Activated naive CD4-positive, alpha-beta T cell treated with anti-CD3 and anti-CD28 coated beads, Interleukin-2, amount 10 ng/mL, durations not matched to agents 7 days and 5 days (primary cell): ENCODE measurements at regions not wholly inside any gene's neighbourhood (a gene's known extent, or its start where the extent isn't known, plus 50 kb on each side); places are given as distances from the start of the nearest gene placed in this dataset.

Experiments
- CTCF ChIA-PET: fragments of 350-600 bp; sonication (Branson Sonifier 250); formaldehyde crosslinking; loops from one replicate; lab custom pipeline; 2021; ENCODE audit warnings: antibody characterized with exemption; lab: Charles Lee
- DNase-seq: peaks from one replicate; pipeline ENCODE4 v3.0.0-alpha.2; 2020
- H3K27ac Mint-ChIP-seq: one replicate; pipeline ENCODE4 v1.8.0; 2021; ENCODE audit warnings: mild to moderate bottlenecking, moderate library complexity, mixed read lengths
- H3K27me3 Mint-ChIP-seq: one replicate; pipeline ENCODE4 v1.8.0; 2021; ENCODE audit warnings: mild to moderate bottlenecking, mixed read lengths
- H3K36me3 Mint-ChIP-seq: one replicate; pipeline ENCODE4 v1.8.0; 2021; ENCODE audit warnings: mixed read lengths
- H3K4me1 Mint-ChIP-seq: one replicate; pipeline ENCODE4 v1.8.0; 2021; ENCODE audit warnings: mixed read lengths
- H3K4me3 Mint-ChIP-seq: one replicate; pipeline ENCODE4 v1.8.0; 2021; ENCODE audit warnings: mild to moderate bottlenecking, moderate library complexity, mixed read lengths
- H3K9me3 Mint-ChIP-seq: one replicate; pipeline ENCODE4 v1.8.0; 2021; ENCODE audit warnings: mixed read lengths

DNA sequence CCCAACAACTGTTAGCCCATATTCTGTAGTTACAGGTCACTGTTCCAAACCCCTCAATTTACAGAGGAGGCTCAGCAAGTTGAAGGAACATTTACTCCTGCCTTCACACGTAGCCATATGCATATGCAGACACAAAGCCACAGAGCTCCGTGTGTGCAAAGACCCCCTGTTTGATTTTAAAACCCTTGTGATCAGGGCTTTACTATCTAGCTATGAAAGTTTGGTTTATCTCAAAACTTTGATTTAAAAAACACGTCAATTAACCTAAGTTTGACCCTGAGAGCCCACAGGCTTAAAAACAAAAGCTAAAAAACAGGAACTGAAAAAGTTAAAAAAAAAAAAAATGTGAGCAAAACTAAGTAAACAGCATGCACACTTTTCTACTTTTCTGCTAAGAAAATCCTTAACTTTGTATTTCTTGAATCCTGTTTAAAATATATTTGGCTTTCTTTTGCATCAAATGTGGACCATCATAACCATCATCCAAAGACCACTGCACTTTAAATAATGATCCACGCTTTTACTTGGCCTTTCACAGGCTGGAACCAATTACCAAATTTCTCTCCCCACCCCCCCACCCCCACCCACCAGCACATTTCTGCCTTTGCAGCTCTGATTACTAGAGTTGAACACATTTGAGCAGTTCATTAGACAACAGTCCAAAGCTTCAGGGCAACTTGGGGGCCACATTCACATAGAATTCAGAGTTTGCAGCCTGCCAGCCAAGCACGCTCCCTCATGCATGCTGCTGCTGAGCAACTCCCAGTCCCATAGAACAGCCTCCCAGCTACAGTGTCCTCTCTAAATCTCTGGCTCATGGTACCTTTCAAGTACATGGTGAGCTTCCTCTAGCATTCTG is 128.8 kb upstream of the MAP3K1 start:
- Mint-ChIP-seq H3K27me3 (peaks cover 10% of the 10 kb centered on the region), H3K27ac (peak overlapping the region; percentile 84), H3K36me3 (peaks cover 43% of the 10 kb centered on the region), H3K4me1 (peaks cover 79% of the 10 kb centered on the region), H3K4me3 (no peak overlapping the region), H3K9me3 (peaks cover 11% of the 10 kb centered on the region)
- CTCF ChIA-PET, result no interaction called here
- DNase-seq, result peak; percentile 29

DNA sequence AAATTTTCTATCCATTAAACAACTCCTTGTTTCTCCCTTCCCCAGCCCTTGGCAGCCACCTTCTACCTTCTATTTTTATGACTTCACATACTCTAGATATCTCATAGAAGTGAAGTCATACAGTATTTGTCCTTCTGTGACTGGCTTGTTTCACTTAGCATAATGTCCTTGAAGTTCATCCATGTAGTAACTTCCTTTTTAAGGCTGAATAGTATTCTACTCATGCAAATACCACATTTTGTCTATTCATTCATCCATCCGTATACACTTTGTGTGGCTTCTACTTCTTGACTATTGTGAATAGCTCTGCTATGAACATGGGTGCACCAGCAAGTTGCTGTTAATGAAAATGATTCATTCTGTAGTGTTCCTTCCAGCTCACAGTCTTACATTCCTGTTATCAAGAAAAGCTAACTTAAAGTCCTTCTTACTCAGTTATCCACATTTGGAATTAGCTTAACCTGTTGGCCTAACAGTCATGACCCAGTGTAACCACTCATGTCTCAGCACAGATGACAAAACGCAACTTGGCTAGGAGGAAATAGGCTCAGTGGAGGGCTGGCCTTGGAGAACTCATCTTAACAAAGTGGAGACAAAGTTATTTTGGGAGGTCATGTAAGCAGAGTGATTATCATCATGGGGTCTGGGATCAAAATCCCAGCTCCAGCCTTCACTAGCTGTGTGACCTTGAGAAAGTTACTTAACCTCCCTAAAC is 129.7 kb upstream of the MAP3K1 start:
- Mint-ChIP-seq H3K27me3 (peaks cover 11% of the 10 kb centered on the region), H3K36me3 (peaks cover 40% of the 10 kb centered on the region), H3K4me1 (peaks cover 72% of the 10 kb centered on the region), H3K4me3 (no peak overlapping the region), H3K9me3 (peaks cover 11% of the 10 kb centered on the region), H3K27ac (peak overlapping the region; percentile 84)
- CTCF ChIA-PET, result no interaction called here
- DNase-seq, result no peak

DNA sequence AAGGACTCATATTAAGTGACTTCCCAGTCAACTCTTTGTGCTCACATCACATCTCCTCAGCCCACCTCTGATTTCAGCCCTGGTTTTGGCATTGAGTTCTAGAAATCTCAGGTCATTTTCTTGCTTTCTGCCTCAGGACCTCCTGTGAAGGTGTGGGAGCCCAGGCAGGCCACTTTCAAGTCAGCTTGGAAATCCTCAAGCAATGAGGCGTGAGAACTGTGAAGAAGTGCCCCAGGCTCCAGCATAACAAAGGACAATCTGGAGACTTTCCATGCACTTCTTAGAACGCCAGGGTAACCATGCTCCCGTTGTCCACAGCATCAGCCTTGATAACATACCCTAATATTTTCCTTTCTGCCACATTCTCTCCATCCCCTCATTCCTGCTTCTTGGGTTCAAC is 131.2 kb upstream of the MAP3K1 start:
- Mint-ChIP-seq H3K9me3 (peaks cover 8% of the 10 kb centered on the region), H3K36me3 (peaks cover 29% of the 10 kb centered on the region), H3K27ac (no peak overlapping the region), H3K27me3 (peaks cover 9% of the 10 kb centered on the region), H3K4me1 (peaks cover 58% of the 10 kb centered on the region), H3K4me3 (no peak overlapping the region)
- no peak for DNase-seq
- CTCF ChIA-PET, result no interaction called here

DNA sequence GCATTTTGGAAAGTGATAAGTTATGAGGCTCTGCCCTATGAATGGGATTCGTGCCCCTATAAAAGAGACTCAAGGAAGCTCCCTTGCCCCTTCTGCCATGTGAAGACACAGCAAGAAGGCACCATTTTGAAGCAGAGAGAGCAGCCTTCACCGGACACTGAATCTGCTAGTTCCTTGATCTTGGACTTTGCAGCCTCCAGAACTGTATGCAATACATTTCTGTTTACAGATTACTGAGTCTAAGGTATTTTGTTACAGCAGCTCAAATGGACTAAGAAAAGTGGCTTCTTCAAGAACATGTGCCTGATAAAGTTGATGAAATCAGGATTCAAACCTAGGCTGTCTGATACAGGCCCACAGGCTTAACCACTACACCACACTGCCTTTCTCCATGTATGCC is 131.6 kb upstream of the MAP3K1 start:
- DNase-seq, result no peak
- peaks cover 32% of the 10 kb centered on the region for H3K36me3 Mint-ChIP-seq
- no peak overlapping the region for H3K27ac Mint-ChIP-seq
- H3K9me3 Mint-ChIP-seq, result peaks cover 8% of the 10 kb centered on the region
- no peak overlapping the region for H3K4me3 Mint-ChIP-seq
- CTCF ChIA-PET, result no interaction called here
- peaks cover 9% of the 10 kb centered on the region for H3K27me3 Mint-ChIP-seq
- H3K4me1 Mint-ChIP-seq, result peaks cover 57% of the 10 kb centered on the region

DNA sequence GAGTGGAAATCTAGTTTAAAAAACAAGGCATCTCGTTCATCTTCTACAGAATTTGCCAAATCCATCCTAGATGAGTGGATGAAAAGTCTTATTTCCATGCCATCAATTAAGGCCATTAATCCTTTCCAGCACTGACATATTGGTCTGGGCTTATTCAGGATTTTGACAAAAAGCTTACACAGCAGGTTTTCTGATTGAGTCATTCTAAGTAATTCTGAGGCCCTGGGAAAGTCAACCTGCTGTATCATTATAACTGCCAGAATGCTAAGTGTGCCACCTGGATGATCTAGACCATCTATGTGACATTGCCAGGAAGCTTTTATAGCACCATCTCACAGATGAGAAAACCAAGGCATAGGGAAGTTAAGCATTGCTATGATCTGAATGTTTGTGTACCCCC is 132.1 kb upstream of the MAP3K1 start:
- DNase-seq, result no peak
- H3K4me1 Mint-ChIP-seq, result peaks cover 53% of the 10 kb centered on the region
- peaks cover 30% of the 10 kb centered on the region for H3K36me3 Mint-ChIP-seq
- peaks cover 8% of the 10 kb centered on the region for H3K9me3 Mint-ChIP-seq
- CTCF ChIA-PET, result no interaction called here
- no peak overlapping the region for H3K27ac Mint-ChIP-seq
- peaks cover 9% of the 10 kb centered on the region for H3K27me3 Mint-ChIP-seq
- H3K4me3 Mint-ChIP-seq, result no peak overlapping the region

DNA sequence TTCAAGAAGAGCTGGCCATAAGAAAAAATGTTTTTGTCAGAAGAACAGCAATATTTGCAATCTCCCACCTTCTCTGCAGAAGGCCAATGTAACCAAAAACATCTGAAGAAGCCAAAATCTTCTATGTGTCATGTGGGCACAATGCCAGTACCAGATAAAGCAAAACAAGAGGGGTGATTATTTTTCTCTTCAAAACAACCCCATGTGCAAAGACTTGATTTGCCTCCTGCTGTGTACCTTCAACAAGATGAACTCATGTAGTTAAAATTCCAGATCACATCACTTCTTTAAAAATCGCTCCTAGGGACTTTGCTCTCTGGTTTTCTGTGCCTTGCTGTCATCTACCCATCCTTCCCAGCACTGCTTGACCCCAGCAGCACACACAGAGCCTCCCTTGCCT is 134.0 kb upstream of the MAP3K1 start:
- H3K4me1 Mint-ChIP-seq, result peaks cover 35% of the 10 kb centered on the region
- H3K27me3 Mint-ChIP-seq, result peaks cover 9% of the 10 kb centered on the region
- H3K4me3 Mint-ChIP-seq, result no peak overlapping the region
- H3K27ac Mint-ChIP-seq, result no peak overlapping the region
- CTCF ChIA-PET, result interaction anchor here (1.3 kb wide), 1 partner anchor 12 kb away, joined by 3 read pairs; no protein-coding TSS in a partner anchor
- peaks cover 8% of the 10 kb centered on the region for H3K9me3 Mint-ChIP-seq
- H3K36me3 Mint-ChIP-seq, result peaks cover 24% of the 10 kb centered on the region
- DNase-seq, result no peak

DNA sequence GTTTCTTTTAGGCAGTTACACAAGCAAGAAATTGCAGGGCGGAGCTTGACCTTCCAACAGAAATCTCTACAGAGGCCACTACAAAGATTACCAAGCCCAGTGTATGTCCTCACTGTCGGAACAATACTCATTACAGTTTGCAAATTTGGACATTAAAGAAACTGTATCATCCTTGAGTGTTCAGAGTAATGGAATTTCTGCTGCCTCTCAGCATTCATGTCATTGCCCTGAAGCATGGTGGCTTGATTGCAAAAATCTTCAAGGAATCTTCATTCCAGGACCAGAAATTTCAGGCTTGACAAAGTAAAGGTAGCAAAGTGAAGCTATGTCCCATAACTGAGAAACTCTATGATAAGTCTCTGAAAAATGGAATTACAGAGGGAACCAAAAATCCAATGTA is 134.6 kb upstream of the MAP3K1 start:
- DNase-seq, result no peak
- Mint-ChIP-seq H3K4me3 (no peak overlapping the region), H3K36me3 (peaks cover 23% of the 10 kb centered on the region), H3K9me3 (peaks cover 8% of the 10 kb centered on the region), H3K27me3 (peaks cover 9% of the 10 kb centered on the region), H3K4me1 (peaks cover 29% of the 10 kb centered on the region), H3K27ac (no peak overlapping the region)
- CTCF ChIA-PET, result interaction anchor here (1.3 kb wide), 1 partner anchor 11 kb away, joined by 3 read pairs; no protein-coding TSS in a partner anchor

DNA sequence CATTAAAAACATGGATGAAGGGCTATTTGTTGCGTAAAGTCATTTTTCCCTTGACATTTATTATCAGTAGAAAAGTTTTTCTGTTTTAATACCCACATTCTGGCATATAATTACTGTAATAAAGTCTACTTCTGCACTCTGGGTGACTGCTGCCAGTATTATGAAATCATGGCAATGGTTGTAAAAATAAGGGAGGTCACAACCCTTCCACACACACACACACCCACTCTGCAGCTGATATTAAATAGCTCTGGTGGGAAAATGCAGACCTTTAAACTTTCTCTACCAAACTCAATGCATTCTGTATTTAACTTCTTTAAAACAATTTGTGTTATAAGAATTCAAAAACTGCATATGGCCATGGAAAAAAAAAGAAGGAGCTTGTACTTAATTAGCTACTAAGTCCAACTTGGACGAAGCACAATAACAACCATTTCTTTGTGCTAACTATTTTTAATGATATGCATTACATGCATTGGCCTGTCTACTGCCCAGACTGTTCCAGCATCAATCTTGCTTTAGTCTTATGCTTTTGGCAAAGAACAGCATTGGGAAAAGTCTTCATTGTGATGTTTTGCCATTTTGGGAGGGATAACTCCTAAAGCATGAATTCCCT is 137.6 kb upstream of the MAP3K1 start:
- Mint-ChIP-seq H3K9me3 (peaks cover 12% of the 10 kb centered on the region), H3K36me3 (peaks cover 25% of the 10 kb centered on the region), H3K4me3 (no peak overlapping the region), H3K27me3 (peaks cover 9% of the 10 kb centered on the region), H3K27ac (no peak overlapping the region), H3K4me1 (peaks cover 24% of the 10 kb centered on the region)
- CTCF ChIA-PET, result no interaction called here
- no peak for DNase-seq

DNA sequence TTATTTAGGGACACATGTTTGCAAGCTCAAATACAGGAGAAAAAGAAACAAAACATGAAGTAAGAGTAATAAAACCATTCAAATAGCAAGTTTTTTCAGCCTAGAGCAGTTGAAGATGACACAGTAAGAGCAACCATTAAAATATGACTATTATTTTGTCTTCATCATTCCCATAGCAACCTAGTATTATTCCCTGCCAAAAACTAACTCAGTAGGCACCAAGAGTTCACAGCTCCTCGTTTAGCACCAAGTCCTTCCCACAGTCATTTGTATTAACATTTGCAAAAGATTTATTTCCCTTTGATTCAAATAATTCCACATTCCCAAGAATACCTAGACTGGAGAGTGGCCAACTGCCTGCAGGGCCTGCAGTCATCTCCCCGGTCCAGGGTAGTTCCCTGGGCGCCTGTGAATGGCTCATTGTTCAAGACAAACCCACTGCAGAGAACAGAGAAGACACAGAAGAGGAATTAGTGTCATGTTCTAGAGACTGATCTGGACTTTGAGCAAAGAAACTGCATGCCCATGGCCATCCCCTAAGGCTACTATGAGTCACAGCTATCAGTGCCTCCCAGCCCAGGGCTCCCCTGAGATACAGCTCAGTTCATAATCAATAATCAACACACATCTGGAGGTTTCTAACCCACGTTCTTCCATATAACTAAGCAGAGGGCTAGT is 139.1 kb upstream of the MAP3K1 start:
- Mint-ChIP-seq H3K36me3 (peaks cover 24% of the 10 kb centered on the region), H3K27me3 (peaks cover 3% of the 10 kb centered on the region), H3K4me3 (no peak overlapping the region), H3K27ac (no peak overlapping the region), H3K4me1 (peaks cover 33% of the 10 kb centered on the region), H3K9me3 (peaks cover 10% of the 10 kb centered on the region)
- no peak for DNase-seq
- CTCF ChIA-PET, result no interaction called here

DNA sequence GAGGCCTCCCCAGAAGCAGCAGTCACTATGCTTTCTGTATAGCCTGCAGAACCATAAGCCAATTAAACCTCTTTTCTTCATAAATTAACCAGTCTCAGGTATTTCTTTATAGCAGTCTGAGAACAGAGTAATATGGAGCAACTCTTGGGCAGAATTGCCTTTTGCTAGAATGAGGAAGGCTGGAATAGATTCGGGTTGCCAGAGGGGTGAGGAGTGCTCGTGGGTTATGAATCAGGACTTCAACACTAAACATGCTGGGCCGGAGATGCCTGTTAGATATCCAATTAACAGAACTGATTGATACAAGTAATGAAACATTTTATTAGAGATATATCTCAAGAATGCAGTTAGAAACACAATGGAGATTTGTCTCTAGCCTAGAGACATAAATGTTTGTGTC is 140.9 kb upstream of the MAP3K1 start:
- Mint-ChIP-seq H3K27me3 (no peaks in the 10 kb centered on the region), H3K4me1 (peaks cover 51% of the 10 kb centered on the region), H3K36me3 (peaks cover 27% of the 10 kb centered on the region), H3K9me3 (peaks cover 11% of the 10 kb centered on the region), H3K27ac (no peak overlapping the region), H3K4me3 (no peak overlapping the region)
- CTCF ChIA-PET, result no interaction called here
- no peak for DNase-seq

DNA sequence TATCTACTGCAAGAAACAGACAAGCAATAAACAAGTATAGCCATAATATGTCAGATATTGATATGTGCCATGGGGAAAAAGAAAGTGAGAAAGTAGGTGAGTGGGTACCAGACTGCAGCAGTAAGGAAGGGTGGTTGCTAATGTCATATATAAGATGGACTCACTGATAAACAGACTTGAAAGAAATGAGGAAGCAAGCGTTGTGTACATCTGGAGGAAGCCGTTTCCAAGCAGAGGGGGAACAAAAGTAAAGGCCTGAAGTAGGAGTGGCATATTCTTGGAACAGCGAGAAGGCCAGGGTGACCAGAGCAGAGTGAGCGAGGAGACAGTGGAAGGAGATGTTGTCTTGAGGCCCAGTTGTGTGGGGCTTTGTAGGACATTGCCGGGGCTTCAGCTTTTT is 142.2 kb upstream of the MAP3K1 start:
- H3K4me3 Mint-ChIP-seq, result no peak overlapping the region
- H3K9me3 Mint-ChIP-seq, result peaks cover 11% of the 10 kb centered on the region
- CTCF ChIA-PET, result no interaction called here
- no peak for DNase-seq
- no peaks in the 10 kb centered on the region for H3K27me3 Mint-ChIP-seq
- H3K36me3 Mint-ChIP-seq, result peaks cover 22% of the 10 kb centered on the region
- peak overlapping the region; percentile 59 for H3K27ac Mint-ChIP-seq
- peaks cover 61% of the 10 kb centered on the region for H3K4me1 Mint-ChIP-seq

DNA sequence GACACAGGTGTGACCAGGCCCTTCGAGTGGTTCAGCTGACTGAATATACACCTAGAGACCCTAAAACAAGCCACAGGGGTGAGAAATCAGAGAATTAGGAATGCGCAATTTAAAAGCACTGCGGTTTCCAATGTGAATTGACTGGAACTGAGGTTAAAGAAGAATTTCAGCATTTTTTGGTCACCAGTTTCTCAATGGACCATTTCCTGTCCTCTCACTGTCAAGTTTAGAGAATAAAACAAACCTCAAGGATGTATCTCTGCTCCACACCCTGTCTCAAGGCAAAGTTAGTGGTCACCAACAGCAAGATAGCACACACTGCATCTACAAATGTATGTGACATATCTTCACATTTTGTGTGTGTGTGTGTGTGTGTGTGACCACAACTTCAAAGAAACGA is 143.8 kb upstream of the MAP3K1 start:
- Mint-ChIP-seq H3K9me3 (peaks cover 13% of the 10 kb centered on the region), H3K4me1 (peaks cover 66% of the 10 kb centered on the region), H3K27me3 (peaks cover 6% of the 10 kb centered on the region), H3K36me3 (peaks cover 24% of the 10 kb centered on the region), H3K4me3 (no peak overlapping the region), H3K27ac (no peak overlapping the region)
- no peak for DNase-seq
- CTCF ChIA-PET, result no interaction called here

DNA sequence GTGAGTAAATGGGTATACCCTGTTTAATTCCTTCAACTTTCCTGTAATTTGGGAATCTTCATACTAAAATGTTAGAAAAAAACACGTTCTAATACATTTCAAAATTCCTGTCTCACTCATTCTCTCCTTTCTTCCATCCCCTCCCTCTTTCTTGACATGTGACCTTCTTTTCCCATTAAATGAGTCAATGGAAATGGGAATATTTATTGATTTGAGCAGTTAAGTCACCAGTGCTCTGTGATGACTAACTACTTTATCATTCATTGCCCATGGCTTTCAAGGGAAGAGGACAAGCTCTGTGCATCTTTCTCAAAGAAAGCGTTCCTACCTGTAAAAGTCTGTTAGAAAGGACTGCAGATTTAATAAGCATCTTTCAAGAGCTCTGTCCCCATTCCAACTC is 144.4 kb upstream of the MAP3K1 start:
- CTCF ChIA-PET, result interaction anchor here (0.8 to 1.8 kb wide), 2 partner anchors 57 to 66 kb away, joined by 3 to 6 read pairs; no protein-coding TSS in a partner anchor
- Mint-ChIP-seq H3K4me3 (no peak overlapping the region), H3K27ac (peak overlapping the region; percentile 71), H3K36me3 (peaks cover 30% of the 10 kb centered on the region), H3K27me3 (peaks cover 12% of the 10 kb centered on the region), H3K9me3 (peaks cover 16% of the 10 kb centered on the region), H3K4me1 (peaks cover 69% of the 10 kb centered on the region)
- DNase-seq, result no peak
